Upper lobe of left lung (tissue), 4 donors: ENCODE measurements at regions not wholly inside any gene's neighbourhood (a gene's known extent, or its start where the extent isn't known, plus 50 kb on each side); places are given as distances from the start of the nearest gene placed in this dataset.

Experiments used
- CTCF ChIP-seq, 6 experiments: fragments of 450-650 bp in 4 of 6; fragments of 200-600 bp in 2 of 6; sonication (generic) in 2 of 6; IDR thresholded peaks; one replicate each; pipeline ENCODE4 v1.5.1; 2016 to 2019; ENCODE audit warnings: antibody characterized with exemption in 6 of 6
- POLR2A ChIP-seq, 4 donors: fragments of 450-650 bp; IDR thresholded peaks; one replicate each; pipeline ENCODE4 v1.5.1; 2016 to 2017; ENCODE audit warnings: antibody characterized with exemption in 4 of 4, mild to moderate bottlenecking in 2 of 4
- POLR2AphosphoS5 ChIP-seq, 2 donors: sonication (generic); formaldehyde crosslinking; IDR thresholded peaks; one replicate each; pipeline ENCODE4 v1.5.1; 2017; ENCODE audit warnings: antibody characterized with exemption in 2 of 2

GRCh38 chr1:38773483-38773882 is 86.1 kb downstream of the RRAGC start:
- TF ChIP-seq POLR2AphosphoS5 (IDR thresholded peaks at IDR 0.05) (no peak), POLR2A (IDR thresholded peaks at IDR 0.05) (no peak), CTCF (IDR thresholded peaks at IDR 0.05) (no peak)
